GM13977 (cell line): ENCODE measurements at regions not wholly inside any gene's neighbourhood (a gene's known extent, or its start where the extent isn't known, plus 50 kb on each side); places are given as distances from the start of the nearest gene placed in this dataset.

Experiments used
- DNase-seq: peaks from one replicate; pipeline ENCODE4 v3.0.0; 2012; ENCODE audit warnings: low spot score
- CTCF ChIP-seq: IDR thresholded peaks from 2 replicates; pipeline ENCODE4 v1.5.1; 2012; ENCODE audit warnings: mild to moderate bottlenecking, control low read depth; ENCODE audit not compliant: insufficient read depth; ENCODE audit errors: extremely low read depth, missing control alignments
- in situ Hi-C: fragments of 300-500 bp; cut with MboI; formaldehyde crosslinking; loops from one replicate; pipeline ENCODE4 v1.12.0; 2022; ENCODE audit warnings: low sequenced_read_pairs, low pct_unique_long_range_greater_than_20kb, mixed read lengths, inconsistent platforms; ENCODE audit not compliant: unreplicated experiment

GRCh38 chr2:3126911-3127621 lies 250.6 kb downstream of the EIPR1 start:
- in situ Hi-C loops: no loop called here
- no peak for TF ChIP-seq CTCF
- no peak for DNase-seq

- in situ Hi-C loops: no loop called here
- TF ChIP-seq CTCF: no peak
- DNase-seq: no peak
Measured at GRCh38 chr2:3126171-3126910, 251.3 kb downstream of the EIPR1 start.

- DNase-seq: no peak
- in situ Hi-C loops: no loop called here
- TF ChIP-seq CTCF: no peak
Measured at GRCh38 chr2:3125761-3126130, 251.9 kb downstream of the EIPR1 start.

GRCh38 chr2:3125001-3125760 lies 252.4 kb downstream of the EIPR1 start:
- no peak for DNase-seq
- TF ChIP-seq CTCF: no peak

GRCh38 chr2:3122525-3122924 lies 255.1 kb downstream of the EIPR1 start:
- TF ChIP-seq CTCF: no peak
- in situ Hi-C loops: no loop called here
- no peak for DNase-seq

More at GRCh38 chr2:3125001-3125760, 252.4 kb downstream of the EIPR1 start:
- in situ Hi-C loops: no loop called here

GRCh38 chr2:3121601-3122000 lies 256.0 kb downstream of the EIPR1 start:
- TF ChIP-seq CTCF: no peak

More at GRCh38 chr2:3121601-3122000, 256.0 kb downstream of the EIPR1 start:
- in situ Hi-C loops: no loop called here
- no peak for DNase-seq
